IPS DF 4.7 (cell line): ENCODE measurements at regions not wholly inside any gene's neighbourhood (a gene's known extent, or its start where the extent isn't known, plus 50 kb on each side); places are given as distances from the start of the nearest gene placed in this dataset.

Experiments
- DNase-seq: peaks from one replicate; pipeline ENCODE4 v3.0.0-alpha.2; 2013; ENCODE audit warnings: low spot score; ENCODE audit errors: extremely low read depth

- DNase-seq = no peak
Measured at GRCh38 chr4:137468836-137469235, 63.5 kb downstream of the PCDH18 start.

GRCh38 chr4:137467537-137467936 is 64.8 kb downstream of the PCDH18 start:
- DNase-seq = no peak

GRCh38 chr4:137463377-137464003 is 68.8 kb downstream of the PCDH18 start:
- no peak for DNase-seq

GRCh38 chr4:137455647-137456321 is 76.5 kb downstream of the PCDH18 start:
- DNase-seq = no peak

- DNase-seq = no peak
Measured at GRCh38 chr4:137454767-137455166, 77.5 kb downstream of the PCDH18 start.

GRCh38 chr4:137452799-137453198 is 79.5 kb downstream of the PCDH18 start:
- no peak for DNase-seq

- DNase-seq = peak; percentile 78
Measured at GRCh38 chr4:137451172-137451825, 81.0 kb downstream of the PCDH18 start.

- DNase-seq = no peak
Measured at GRCh38 chr4:137448402-137448801, 83.9 kb downstream of the PCDH18 start.

- DNase-seq = no peak
Measured at GRCh38 chr4:137446071-137446470, 86.2 kb downstream of the PCDH18 start.

- DNase-seq = no peak
Measured at GRCh38 chr4:137443031-137443800, 89.1 kb downstream of the PCDH18 start.

- no peak for DNase-seq
Measured at GRCh38 chr4:137432446-137433311, 99.6 kb downstream of the PCDH18 start.

GRCh38 chr4:137430171-137430570 is 102.1 kb downstream of the PCDH18 start:
- no peak for DNase-seq

GRCh38 chr4:137427411-137427810 is 104.9 kb downstream of the PCDH18 start:
- DNase-seq = no peak

GRCh38 chr4:137425281-137425680 is 107.0 kb downstream of the PCDH18 start:
- no peak for DNase-seq

- DNase-seq = no peak
Measured at GRCh38 chr4:137422666-137423065, 109.6 kb downstream of the PCDH18 start.

GRCh38 chr4:137421796-137422195 is 110.5 kb downstream of the PCDH18 start:
- DNase-seq = no peak

GRCh38 chr4:137420901-137421396 is 111.3 kb downstream of the PCDH18 start:
- no peak for DNase-seq

- DNase-seq = no peak
Measured at GRCh38 chr4:137417676-137418075, 114.6 kb downstream of the PCDH18 start.

GRCh38 chr4:137414802-137415201 is 117.5 kb downstream of the PCDH18 start:
- DNase-seq = no peak

- DNase-seq = no peak
Measured at GRCh38 chr4:137408527-137409177, 123.6 kb downstream of the PCDH18 start.
